GM21786 (cell line): ENCODE measurements at regions not wholly inside any gene's neighbourhood (a gene's known extent, or its start where the extent isn't known, plus 50 kb on each side); places are given as distances from the start of the nearest gene placed in this dataset.
A peak's percentile ranks its signal among the peaks of the same experiment; 100 is the strongest.

ENCODE experiments used
- ATAC-seq: cut with Tn5 transposase; IDR thresholded peaks from one replicate; pipeline ENCODE4 v1.9.1; 2021; ENCODE audit not compliant: unreplicated experiment

DNA sequence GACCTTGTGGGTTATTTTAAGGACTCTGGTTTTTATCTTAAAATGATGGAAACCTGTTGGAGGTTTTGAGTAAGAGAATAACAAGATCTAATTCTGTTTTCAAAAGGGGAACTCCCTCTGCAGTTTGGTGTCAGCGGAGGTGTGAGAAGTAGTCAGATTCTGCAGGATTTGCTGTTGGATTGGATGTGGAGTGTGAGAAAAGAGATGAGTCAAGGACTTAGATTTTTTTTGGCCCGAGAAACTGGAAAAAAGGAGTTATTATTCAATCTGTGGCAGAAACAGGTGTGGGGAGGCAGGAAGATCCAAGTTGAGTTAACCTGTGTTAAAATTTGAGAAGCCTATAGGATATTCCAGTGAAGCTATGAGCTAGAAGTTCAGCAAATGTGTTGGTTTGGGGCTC is 337.2 kb upstream of the FANCL start:
- ATAC-seq = no peak

DNA sequence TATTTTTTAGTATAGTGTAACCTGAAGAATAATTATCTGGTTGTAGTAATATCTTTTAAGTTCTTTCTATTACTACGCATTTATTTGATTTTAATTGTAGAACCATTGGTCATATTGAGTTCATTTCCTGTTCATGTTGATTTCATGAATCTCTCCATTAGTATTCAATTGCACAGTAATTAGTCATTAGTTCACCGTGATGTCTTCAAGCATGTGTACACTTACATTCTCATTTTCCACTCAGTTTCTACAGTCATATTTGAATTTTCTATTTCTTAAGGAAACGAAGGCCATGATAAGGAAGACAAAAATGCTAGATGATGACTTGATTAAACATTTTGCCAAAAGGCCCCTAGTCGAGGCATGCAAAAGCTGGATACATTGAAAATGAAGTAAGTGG is 333.7 kb upstream of the FANCL start:
- ATAC-seq = no peak

DNA sequence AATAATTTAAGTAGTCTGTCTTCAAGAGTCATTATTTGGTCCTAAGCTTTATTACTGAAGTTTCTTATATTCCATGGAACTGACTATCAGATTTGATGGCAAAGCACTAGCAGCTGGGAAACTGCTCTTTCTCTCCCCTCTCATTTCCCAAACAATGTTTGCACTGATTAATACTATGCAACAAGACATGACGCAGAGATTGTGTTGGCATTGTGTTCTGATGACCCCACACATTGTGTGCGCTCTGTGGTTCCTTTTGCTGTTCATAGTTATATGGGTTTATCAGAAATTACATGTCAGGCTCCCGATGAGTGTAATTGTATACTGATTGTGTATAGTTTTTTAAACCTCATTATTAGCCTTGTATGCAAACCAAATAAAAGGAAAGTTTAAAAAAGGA is 331.6 kb upstream of the FANCL start:
- ATAC-seq = no peak

DNA sequence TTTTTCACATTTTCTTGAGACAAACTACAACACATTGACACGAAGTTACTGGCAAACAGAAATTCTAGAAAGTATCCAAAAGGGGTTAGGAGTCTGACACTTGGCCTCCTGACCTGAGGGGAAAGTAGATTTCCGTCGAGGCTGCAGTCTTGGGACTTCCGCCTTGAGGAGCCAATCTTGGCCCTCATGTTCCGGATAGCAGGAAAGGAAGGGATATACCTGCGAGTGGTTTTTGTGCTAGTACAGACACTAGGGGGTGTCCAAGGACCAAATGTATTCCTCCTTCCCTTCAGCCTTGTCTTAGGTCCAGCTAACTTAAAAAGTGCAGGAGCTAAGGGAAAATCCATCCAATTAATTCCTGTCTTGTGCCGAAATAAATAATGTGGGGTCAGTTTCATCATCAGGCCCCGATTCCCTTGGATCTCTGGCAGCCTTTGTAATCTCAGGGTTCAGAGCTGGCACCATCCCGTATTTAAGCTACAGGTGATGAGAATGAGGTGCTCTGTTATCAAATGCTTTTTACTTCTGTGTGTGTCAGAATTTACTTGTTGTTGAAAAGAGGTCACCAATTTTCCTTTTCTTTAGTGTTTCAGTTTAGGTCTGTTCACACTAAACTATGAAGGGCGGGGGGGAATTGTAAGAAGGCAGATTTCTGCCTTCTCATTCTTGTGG is 330.2 kb upstream of the FANCL start:
- ATAC-seq = peak; percentile 88

DNA sequence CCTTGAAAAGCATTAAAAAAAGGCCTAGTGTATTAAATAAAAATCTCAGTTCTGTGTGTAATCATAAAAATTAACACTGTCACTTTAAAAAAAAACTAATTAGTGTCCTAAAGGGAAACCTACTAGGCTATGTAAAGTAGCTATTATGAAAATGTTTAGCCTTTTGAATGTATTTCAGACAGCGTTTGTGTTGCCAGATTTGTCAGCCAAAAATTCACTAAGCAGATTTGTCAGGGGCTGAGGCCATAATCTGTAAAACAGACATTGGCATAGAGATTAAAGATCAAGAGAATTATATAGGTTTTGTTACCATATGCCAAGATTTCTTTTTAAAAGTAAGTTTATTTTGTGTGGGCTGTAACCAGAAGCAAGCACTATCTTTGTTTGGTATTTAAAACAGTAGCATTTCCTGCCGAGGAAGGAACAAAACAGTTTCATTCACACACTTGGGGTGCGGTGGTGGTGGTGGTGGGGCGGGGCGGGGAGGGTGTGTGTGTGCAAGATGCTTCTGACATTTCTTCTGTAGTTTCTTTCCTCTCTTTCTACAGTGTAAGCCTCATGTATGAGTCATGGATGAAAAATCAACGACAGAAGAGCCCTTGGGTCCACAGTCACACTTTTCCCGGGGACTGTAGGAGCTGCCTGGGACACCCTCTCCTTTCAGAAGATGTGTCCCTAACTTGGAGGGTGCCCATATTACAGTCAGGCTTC is 328.5 kb upstream of the FANCL start:
- ATAC-seq = no peak

DNA sequence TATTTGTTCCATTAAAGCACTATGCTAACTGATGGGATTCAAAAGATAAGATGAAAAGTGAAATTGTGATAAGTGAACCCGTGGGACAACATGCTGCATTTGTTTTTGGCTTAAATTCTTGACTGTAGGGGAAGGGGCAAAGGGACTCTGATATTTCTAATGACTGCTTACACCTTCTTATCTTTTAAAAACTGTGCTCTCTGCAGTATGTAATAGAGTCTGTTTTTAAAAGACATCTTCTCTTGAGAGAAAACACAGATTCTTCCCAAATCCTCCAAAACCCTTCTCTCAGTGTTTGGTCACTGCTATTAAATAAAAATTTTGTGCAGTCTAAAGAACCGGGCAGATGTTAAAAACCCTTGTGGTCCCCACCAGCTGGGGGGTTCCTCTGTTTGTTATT is 327.8 kb upstream of the FANCL start:
- no peak for ATAC-seq

DNA sequence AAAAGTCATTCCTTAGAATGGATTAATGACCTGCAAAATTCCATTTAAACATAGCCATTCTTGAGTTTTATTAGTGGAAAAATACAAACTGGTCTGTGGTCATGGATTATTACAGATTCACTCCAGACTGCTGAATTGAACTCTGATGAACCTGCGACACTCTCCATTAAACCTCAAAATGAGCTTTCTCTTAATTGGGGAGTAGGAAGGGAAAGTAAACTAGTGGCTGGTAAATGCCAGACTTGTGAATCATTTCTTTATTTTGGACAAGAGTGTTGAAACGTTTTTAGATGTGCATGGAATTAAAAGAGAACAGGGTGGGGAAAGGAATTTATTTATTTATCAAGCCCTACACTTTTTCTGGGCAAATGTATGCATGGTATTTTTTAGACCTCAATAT is 321.2 kb upstream of the FANCL start:
- no peak for ATAC-seq

DNA sequence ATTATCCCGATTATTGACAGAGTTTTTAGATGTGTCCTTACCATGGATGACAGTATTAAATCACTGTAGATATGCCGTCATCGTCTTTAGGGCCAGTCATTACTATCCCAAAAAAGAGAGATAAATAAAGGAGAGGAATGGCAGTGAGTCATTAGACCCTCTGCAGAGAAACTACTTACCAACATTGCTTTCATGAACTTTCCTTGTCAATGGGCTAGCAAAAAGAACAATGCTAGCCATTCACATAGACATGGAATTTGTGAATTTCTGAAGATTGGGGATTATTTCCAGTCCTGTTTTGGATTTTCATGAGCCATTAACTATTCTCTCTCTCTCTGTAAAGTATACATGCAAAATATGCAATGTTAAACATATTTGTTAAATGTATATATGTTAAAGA is 319.4 kb upstream of the FANCL start:
- no peak for ATAC-seq

DNA sequence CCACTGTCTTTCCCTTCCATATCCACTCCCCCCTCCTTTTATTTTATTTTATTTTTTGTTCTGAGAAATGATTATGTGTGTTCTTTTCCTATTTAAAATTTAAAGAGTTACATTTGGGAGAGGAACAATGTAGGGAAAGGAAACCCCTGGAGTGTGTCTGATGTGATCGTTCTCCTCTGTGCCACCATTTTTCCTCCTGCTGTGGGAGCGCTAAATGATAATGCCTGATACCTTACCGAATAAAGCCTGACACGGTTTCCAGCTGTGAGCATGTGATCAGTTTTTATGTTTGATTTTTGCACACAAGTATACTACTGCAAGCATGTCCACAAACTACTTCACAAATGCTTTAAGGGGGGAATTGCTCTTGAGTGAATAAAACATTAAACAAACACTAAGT is 317.8 kb upstream of the FANCL start:
- no peak for ATAC-seq

DNA sequence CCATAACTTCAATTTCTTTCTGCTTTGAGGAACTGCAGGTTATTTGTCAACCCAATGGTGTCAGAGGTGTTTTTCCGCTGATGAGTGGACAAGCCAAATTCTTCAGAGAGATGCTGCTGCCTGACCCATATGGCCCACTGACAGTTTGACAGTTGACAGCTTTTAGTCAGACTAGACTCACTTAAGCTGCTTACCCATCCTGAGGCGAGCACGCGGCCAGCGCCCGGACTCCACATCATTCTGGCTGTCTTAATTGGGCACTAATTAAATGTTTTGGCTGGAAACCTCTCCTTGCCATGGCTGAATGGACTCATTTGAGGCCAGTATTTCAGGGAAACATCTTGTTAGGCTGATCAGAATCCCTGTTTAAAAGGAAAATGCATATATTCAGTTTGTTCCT is 316.1 kb upstream of the FANCL start:
- no peak for ATAC-seq

DNA sequence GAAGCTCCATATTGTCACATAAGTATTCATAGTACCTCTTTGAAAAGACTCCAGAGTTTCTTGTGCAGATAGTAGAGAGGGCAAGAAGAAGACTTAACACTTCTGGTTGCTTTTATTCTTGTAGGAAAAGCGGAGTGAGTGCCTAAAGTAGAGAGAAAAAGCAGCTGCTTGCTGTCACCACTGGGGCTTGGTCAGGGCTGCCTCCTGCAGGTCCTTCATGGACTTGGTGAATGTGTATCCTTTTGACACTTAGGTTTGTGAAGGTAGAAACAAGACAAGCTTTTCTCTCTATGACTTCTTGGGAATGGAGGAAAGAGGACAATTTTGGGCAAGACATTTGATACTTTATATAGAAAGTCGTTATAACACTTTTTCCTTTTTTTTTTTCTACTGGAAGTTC is 312.8 kb upstream of the FANCL start:
- ATAC-seq = no peak

DNA sequence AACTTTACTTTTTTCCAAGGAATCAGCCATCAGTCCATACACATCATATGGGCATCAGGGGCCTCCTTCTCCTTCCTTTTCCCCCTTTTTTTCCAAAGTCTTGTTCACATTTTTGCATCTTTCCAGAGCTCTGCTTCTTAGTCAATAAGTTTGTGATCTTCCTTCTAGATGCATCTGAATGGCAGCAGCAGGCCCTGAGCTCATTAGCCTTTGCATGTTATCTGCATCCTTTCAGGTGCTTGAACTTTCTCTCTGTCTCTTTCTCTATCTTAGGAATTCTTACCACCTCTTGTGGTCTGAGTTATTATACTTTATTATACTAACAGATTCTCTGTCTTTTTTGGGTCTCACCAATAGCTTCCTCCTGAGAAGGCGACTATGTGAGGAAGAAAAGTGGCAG is 312.4 kb upstream of the FANCL start:
- no peak for ATAC-seq

DNA sequence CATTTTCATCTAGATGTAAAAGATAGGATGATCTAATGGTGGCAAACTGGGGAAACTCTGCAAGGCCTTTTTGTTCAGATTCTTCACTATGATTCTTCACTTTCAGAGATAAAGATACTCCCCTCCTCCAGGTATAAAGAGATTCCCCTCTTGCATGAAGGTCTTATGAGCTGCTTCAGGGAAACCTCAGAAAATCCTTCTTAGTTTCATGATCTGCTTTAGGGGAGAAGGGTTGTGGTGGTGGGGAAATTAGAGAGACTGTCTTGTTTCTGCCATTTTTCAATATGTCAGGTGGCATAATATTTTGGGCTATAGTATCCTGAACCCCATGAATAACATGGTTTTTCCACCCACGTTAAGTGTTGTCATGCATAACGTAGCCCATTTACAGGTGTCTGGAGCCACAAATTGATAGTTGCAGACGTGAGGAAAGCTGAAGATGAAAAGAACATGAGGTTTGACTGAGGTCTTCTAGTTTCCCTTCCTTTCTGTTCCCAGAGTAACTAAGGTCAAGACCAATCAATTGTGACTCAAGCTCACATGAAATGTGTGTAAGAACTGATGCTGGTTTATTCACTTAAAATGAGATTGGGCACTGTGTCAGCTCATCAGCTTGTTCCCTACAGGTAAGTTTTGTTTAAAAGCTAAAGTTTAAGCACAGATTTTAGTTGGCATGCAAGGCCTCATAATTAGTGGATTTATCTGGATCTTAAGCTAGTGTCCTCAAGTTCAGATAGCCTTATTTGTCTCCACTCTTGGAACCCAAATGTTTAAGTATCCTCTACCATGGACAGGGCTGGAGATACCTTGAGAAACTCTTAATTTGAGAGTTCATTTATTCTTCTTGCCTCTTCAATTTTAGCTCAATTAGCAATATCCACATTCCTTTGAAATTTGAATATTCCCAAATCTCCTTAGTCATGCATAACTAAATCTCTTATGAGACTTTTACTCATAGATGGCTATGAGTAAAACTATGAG is 304.5 kb upstream of the FANCL start:
- no peak for ATAC-seq

DNA sequence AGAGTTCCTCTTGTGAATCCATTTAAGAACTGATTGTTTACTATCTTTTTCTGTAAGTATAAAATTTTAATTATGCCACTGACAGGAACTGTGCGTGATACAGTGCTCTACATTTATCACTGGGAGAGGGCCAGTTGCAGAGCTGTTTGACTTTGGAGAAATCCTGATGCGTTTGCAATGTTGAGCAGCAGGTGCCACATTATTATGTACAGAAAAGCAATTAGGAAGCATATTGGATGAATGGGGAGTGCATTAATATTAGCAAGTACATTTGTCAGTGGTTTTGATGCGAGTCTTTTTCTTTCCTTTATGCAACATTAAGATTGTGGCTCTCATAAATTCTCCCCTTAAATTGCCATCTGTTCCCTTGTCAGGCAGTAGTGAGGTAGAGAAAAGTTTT is 302.3 kb upstream of the FANCL start:
- ATAC-seq = no peak

DNA sequence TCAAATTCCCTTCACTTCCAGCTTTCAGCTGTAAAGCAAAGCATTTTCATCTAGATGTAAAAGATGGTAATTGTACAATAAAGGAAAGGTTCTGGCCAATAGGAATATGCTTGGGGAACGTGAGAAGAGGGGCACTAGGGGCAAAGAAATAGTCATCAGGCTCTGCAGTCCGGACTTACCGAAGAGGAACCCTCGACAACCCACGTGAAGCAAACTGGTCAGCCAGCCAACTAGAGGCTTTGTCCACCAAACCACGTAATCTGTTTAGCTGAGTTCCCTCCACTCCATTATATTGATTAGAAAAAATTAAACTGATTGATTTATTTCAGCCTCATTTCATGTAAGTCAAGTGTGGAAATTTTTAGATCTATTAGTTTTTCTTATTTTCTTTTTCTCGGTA is 300.4 kb upstream of the FANCL start:
- no peak for ATAC-seq

DNA sequence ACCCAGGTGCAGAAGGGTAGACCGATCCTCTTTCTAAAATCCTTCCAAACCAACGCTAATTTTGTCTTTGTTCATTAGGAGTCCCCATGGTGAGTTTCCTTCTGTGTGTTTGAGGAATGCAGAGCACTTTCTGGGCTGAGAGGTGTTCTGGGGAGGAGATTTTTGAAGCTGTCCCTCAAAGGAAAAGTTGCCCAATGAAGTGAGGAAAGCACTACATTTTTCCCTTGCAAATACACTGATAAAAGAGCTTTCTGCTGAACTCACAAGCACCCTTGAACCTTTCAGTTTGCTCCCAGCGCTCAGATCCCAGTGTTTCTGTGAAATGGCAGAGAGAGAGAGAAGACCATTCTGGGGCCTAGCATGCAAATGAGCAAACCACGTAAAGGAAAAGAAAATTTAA is 299.6 kb upstream of the FANCL start:
- ATAC-seq = no peak

DNA sequence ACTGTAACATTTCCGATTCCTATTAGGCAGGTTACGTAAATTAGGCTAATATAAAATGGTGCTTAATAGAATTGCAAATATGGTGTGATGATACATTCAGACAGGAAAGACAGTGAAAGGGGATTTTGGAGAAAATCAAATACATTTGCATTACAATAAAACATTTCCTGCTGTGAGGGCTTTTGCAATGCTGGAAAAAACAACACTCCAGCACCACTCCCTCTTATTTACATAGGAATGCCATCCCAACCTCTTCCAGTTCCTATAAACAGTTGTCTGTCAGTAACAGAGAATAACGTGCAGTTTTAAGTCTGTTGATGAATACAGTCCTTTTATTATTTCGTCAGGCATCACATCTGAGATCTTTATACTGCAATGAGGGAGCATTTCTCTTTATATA is 298.8 kb upstream of the FANCL start:
- ATAC-seq = no peak

DNA sequence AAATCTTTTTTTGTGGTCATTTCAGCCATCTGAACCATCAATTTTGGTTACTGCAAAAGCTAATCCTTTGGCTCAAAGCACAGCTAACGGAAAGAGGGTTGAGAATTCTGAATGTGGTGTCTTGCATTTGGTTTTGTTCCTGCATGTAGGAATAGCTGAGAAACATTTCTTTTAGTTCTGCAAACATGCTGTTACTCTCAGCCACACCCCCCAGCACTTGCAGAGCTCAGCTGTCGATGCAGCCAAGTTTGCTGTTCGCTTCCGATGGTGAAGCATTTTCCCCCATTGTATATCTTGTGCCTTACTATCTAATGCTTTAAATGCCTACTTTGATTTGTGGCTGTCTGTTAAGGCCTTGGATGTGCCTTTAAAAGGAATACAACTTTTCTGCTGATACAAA is 294.9 kb upstream of the FANCL start:
- no peak for ATAC-seq

DNA sequence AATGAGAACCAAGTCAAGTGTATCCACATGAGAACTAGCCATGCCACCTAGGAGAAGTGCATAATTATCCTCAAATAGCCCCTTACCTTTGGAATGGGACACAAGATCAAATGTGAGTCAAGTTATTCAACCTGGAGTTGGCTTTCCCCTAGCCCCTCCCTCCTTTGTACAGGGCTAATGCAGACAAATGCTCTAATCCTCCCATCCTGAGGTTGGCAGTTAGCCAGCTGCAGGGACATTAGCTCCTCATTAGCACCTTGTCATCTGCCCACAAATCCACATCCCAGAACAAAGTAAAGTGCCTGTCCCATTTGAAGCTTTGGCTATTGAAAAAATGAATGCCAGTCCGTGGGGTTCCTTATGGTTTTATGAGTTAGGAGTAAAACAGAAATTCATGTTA is 294.1 kb upstream of the FANCL start:
- ATAC-seq = no peak

DNA sequence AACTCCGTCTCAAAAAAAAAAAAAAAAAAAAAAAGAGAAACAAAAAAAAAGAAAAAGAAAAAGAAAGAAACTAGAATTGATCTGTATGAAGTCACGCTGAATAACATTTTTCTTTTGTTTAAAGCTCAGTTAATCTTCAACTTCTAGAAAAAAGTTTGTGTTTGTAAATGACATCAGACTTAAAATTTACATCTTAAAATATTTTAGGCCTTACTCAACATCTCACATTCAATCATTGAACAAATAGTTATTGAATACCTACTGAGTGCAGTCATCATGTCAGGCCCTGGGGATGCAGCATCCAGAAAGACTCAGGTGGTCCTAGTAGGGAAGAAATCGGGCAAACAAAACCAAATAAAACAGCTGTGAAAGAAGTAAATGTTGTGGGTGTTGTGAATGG is 292.3 kb upstream of the FANCL start:
- ATAC-seq = no peak

DNA sequence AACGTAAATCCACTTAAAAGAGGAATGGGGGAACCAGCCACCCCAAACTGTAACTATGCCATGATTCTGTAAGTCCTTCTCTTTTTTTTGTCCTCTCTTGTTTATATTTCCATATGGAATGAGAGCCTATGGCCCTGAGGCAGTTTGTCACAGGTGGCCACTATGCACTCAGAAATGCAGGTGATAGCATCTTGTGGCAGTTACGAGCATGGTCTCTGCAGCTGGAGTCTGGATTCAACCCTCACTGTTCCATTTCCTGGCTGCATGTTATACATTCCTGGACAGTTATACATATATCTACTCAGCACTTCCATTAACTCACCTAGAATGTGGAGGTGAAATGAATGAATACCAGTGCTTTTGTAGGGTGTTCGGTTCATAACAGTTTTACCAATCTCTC is 291.5 kb upstream of the FANCL start:
- no peak for ATAC-seq

DNA sequence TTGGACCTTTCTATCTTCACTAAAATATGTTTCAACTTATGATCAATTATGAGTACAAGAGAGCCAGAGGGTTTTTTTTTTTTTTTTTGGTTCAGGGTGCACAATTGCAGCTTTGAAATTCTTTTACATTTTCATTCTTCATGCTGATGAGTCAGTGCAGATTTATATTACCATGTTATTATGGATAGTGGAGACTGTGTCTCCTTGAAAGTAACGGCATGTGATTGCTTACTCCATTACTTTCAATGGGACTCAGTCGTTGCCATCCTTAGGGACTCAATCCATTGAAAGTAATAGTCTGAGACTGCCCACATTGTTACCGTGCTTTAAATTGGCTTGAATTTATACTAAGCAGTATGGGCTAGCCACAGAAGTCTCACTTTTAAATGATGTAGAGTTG is 286.5 kb upstream of the FANCL start:
- no peak for ATAC-seq
